NCI-H128 (cell line): ENCODE measurements at regions not wholly inside any gene's neighbourhood (a gene's known extent, or its start where the extent isn't known, plus 50 kb on each side); places are given as distances from the start of the nearest gene placed in this dataset.

Experiments
- DNase-seq: peaks from one replicate; lab custom pipeline; 2025; ENCODE audit not compliant: unreplicated experiment; lab: John Stamatoyannopoulos, UW

DNA sequence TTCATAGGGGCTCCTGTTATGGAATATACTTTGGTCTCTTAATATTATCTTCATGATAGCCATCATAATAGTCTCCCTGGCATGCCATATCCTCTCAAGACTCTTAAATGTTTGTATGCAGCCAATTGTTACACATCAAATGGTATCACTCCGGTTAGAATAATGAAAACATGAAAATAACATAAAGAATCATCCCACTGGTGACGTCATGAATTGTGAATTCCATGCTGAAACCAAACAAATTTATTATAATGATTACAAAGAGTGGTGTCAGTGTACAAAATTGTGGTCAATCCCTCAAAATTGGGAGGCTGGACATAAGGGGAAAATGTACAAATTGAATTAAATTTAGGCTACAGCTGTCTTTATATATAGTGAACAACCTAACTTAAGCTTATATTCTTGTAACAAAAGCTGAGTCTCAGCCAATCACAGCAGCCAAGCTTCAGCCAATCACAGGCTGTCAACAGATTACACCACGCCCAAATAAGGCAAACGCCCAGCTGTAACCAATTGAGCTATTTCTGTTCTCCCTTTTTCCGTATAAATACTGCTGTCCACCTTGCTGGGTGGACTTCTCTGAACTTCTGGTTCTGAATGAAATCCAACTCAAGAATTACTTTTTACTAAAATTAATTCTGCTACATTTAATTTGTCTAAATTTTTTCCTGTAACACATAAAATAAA lies 156.1 kb downstream of the CHD9NB start:
- DNase-seq = no peak

DNA sequence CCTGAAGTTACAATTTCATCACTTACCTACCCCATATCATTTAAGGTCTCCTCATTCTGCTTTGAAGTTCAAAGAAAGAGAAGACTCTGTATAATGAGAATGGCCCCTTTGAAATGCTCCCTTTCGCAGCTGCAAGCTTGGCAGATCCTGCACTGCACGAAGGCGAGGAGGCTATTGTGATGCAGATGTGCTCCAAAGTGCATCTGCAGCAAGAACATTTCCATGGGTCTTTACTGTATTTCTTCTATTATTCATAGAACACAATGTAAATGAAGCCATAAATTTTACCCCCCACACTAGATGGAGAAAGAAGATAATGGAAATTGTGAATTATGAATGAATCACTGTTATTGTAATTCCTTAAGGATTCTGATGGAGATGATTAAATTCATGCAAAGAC lies 178.7 kb downstream of the CHD9NB start:
- no peak for DNase-seq

DNA sequence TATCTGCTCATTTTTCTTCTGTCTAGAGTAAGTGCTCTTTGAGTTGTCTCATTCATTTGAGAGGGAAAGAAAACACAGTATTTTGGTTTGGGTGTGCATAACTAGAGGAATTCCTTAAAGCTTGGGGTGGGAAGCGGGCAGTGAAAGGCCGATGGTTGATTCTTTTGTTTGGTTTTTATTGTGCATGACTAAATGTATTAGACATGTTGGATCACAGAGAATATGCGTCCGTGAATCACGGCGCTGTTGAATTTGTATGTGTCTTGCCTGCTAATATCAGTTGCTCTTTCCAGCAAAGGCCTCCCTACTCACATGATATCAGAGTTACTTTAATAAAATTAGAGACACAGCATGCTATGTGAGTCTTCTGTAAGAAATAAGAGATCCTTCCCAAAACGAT lies 180.0 kb downstream of the CHD9NB start:
- no peak for DNase-seq

DNA sequence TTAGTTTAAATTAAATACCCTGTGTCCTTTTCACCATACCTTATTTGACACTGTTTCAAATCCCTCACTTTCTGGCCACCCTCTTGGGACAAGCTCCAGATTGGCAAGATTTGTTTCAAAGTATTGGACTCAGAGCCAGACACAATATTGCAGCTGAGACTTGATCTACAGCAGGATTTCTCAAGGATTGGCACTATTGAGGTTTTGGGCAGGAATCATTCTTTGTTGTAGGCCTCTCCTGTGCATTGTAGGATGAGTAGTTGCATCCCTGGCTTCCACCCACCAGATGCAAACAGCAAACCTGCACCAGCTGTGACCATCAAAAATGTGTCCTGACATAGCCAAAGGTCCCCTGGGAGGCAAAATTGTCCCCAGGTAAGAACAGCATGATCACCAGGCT lies 181.2 kb downstream of the CHD9NB start:
- no peak for DNase-seq

DNA sequence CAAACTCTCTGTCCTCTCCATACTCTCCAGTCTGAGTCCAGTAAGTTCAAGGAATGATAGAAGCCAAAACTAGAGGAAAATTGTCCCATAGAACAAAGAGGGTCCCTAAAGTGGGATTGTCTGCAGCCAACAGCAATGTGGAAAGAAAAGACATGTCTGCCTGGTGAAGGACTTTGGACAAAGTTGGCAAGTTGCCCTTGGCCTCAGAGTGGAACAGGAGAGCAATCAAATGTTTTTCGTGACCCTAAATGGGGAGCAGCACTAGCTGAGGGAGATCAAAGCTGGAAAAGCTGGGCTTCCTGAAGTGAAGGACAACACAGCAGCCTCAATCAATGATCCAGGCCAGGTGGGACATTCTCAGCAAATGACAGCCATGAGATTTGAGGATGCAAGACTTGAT lies 183.5 kb downstream of the CHD9NB start:
- DNase-seq = no peak

DNA sequence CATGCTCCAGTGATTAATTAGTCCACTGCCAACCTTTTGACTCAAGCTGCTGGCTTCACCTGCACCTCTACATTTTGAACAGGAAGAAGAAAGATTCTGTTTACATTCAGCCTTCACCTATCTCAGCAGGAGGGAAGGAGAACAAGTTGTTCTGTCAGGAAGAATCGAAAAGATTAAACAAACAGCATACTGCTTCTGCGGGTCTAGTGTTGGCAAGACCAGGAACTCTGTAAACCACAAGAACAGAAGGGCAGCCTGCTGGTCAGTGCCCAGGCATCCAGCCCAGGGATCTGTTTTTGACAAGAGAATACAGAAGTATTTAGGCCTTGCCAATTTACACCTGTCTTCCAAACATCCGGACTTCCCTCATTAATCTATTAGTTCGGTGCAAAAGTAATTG lies 189.7 kb downstream of the CHD9NB start:
- DNase-seq = no peak

DNA sequence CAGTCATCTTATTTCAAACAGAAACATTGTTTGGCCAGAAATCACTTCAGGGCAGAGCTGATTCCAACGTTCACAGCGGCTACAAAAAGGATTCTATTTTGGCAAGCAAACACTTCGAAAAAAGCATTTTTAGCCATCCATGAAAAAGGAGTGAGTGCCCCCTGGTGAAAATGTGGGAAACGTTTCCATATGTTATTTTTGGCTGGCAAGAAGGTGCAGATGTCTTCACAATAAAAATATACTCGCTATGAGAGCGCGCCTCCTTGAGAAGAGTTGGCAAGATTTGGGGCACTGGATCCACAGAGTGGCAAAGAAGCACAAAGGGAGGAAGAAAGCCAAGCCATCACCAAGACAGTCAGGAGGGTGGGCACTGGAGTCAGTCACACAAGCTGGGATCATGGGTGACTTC lies 191.1 kb downstream of the CHD9NB start:
- DNase-seq = peak; percentile 2

DNA sequence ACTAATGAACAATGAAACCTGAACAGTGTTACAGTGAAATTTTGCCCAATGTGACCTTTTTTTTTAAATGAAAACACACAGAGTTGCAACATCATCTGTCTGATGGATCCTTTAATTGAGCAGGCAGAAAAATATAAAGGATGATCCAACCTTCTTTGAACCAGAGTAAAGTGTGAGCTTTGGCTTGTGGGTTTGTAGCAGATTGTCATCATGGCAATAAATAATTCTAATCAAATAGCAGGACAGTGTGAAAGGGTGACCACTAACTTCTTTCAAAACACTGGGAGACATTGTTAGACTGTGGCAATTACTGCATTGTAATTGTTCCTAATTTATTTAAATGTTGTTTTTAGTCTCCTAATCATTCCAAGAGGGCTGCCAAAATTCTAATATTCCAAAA lies 197.2 kb downstream of the CHD9NB start:
- DNase-seq = no peak

DNA sequence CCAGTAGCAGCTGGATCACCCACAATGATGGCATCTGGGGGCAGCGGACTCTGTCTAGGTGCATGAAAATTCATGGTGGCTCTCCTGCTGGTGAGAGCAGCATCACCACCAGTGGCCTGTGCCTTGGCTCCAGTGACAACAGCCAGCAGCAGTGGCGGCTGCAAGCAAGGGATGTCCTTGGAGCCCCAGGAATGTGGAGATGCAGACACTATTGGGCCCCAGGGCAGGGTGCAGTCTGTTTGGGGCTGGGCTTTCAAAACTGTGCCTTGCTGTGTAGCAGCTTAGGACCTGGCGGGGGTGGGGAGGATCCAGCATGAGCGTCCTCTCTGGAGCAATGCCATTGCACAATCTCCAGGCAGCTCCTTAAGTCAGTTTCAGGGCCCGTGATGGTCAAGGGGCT lies 199.7 kb downstream of the CHD9NB start:
- DNase-seq = no peak

DNA sequence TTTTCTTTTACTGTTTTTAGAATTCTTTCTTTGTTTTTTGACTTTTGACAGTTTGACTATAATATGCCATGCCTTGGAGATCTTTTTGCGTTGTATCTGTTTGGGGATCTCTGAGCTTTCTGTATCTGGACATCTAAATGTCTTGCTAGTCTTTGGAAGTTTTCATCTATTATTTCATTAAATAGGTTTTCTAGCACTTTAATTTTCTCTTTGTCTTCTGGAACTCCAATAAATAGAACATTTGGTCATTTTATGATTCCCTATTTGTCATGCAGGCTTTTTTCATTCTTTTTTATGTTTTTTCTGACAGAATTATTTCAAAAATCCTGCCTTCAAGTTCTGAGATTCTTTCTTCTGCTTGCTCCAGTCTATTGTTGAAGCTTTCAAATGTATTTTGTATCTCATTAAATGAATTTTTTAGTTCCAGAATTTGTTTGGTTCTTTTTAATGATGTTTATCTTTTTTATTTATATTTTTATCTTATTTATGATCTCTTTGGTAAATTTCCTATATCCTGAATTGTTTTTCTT lies 201.4 kb downstream of the CHD9NB start:
- DNase-seq = no peak

DNA sequence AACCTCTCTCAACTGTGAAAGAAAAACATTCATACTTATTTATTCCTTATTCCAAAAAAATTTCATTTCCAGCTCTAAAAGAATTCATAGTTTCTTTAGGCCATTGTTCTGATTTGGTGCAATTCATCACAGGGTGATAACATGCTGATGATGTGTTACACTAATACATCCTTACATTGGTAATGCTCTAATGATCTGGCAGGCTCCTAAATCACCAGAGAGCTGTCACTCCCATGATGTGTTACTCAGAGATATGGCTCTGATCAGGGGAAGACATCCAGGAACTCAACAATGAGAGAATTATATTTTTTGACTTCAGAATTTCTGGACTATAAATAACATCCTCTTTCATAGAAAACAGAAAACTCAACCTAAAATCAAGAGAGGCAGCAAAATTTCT lies 209.3 kb downstream of the CHD9NB start:
- no peak for DNase-seq

DNA sequence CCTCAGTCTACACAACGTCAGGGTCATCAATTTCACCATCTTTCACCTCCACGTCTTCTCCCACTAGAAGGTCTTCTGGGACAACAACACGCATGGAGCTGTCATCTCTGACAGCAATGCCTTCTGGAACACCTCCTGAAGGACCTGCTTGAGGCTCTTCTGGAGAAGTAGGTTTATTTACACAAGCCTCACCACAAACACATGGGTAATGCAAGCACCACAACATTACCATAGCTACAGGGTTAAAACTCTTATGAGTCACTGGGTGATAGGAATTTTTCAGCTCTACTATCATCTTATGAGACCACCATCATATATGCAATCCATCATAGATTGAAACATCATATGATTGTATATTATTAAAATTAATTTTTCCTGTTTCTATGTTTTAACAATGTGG lies 215.4 kb downstream of the CHD9NB start:
- DNase-seq = no peak

DNA sequence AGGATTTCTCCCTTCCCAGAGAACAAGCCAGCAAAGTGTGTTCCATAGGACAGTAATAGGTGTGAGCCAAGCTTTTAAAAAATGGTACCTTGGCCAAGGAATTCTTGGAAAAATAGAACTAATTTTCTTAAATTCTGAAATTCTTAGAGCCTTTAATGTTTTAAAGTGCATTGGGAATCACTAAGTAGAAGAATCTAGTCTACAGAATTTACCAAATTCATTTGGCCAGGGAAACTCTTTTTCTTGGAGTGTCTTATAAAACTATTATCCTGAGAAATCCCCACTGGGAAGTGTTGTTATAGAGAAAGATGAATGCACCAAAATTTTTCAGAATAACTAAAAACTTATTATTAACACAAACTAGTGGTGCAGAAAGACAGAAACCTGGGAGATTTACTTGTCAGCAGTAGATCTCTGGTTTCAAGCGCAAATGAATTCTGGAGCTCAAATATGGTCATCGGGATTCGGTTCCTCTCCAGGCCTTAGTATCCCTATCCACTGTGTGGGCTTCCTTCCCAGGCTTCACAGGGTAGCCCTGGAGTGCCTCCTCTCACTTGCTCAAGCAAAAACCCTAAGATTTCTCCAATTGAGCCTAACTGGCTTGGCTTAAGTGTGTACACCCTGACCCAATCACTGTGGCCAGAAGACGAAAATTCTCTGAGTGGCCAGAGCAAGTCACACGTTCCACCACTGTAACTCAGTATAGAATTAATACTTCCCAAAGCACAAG lies 217.8 kb downstream of the CHD9NB start:
- no peak for DNase-seq

DNA sequence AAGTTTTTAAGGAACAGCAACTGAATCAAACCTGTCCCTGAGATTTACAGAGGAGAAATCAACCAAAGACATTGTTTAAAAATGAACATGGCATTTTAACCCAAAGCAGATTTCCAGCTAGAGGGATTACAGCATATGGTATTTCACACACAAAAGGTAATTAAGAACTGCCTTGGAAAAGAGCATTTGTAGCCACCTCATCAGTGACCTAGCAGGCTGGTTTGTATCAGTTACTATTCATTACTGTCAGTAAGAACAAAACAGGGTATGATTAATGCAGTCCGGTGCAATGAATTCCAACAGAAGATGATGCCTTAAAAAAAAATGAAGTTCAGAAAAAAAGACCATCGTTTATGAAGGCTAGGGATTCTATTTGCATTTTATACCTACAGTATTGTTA lies 219.9 kb downstream of the CHD9NB start:
- DNase-seq = no peak

DNA sequence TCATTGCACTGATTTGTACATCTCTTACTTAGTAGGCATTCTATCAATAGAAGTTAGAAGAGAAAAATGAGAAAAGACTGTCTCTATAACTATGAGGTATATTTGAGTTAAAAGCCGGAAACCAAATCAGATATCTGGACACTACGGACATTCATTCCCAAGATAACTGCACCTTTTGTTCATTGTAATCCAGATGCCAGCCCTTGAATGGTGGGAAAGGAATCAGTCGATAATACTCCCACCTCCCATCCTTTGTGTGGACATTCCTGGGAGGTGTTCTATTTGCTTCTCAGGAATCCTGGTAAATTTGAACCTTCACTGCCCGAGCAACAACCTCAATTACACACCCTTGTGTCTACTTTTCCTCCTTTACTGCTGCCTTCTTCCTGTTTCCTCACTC lies 225.2 kb downstream of the CHD9NB start:
- DNase-seq = no peak

DNA sequence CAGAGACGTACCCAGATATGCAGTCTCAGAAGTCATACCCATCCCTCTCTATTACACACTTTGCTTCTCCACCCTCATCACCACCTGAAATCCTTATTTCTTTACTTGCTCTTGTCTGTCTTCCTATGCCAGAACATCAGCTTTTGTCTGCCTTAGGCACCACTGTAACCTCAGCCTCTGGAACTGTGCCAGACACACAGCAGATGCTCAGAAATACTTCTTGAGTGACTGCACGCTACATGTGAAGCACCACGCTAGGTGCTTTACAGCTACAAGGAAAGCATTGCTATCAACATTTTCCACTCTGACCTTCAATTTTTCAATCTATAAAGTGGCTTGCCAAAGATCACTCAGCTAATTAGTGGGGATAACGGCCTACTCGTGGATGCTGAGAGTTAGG lies 226.8 kb downstream of the CHD9NB start:
- DNase-seq = peak; percentile 50

DNA sequence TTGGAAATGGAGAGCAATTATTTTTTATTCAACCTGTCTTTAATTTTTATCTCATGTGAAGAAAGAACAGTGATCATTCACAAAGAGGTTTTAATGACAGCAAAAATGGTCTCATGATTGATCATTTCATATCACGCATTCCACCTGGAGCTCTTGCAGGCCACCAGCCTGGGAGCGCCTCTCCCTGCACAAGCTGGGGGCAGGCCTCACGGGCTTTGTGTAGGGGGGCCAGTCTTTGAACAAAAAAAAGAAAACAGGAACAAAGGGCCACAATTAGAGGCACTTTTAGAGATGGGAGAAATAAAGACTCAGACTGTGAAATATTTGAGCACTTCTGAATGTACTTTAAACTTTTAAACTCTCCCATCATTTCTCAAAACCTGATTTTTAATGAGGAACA lies 232.9 kb downstream of the CHD9NB start:
- no peak for DNase-seq

DNA sequence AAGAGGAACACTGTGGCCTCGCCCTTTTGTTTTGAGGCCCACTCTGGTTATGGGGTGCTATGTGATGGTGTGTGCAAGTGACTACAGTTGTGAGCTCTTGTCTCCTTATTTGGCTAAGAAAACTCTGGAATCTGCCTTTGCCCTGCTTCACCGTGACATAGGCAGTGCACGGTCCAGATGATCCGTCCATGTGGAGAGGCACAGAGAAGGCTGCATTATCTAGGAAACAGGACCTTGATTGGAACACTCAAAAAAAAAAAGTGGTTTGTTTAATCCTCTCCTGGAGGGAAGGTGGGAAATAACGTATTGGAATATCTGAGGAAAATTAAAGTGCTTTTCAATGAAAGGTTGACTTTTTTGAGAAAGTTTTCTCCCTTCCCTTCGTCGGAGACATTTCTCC lies 233.3 kb downstream of the CHD9NB start:
- DNase-seq = no peak

DNA sequence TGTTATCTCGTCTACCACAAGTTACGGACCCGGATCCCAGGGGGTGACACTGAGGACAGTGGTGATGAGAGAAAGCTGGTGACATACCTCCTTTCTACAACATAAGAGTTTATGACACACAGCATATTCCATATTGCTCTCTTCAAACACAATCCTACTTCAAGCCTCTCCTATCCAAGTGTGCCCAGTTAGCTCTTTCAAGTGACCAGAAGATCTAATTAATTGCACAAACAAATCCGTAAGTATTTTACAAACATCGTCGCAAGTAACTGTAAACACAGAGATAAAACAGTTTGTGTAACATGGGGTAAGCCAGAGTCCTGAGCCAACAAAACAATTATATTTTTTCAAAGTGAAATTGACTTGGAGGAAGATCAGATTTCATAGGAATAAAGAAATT lies 235.0 kb downstream of the CHD9NB start:
- no peak for DNase-seq

DNA sequence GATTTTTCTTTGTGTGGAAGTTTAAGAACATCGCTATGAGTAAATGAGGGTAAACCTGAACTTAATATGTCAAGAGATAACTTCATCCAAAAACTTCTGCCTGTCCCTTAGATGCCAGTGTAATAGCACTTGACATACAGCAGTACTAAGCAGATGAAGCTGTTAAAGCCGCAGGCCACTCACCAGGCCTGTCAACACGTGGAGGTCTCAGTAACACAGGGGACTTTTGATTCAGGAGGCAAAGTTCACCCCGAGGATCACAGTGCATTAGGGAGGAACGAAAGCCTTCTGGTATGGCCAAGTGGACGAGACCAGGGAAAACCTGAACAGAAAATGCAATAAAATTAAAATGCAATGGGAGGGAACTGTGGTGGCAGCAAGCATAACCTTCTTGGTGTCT lies 235.7 kb downstream of the CHD9NB start:
- DNase-seq = no peak

DNA sequence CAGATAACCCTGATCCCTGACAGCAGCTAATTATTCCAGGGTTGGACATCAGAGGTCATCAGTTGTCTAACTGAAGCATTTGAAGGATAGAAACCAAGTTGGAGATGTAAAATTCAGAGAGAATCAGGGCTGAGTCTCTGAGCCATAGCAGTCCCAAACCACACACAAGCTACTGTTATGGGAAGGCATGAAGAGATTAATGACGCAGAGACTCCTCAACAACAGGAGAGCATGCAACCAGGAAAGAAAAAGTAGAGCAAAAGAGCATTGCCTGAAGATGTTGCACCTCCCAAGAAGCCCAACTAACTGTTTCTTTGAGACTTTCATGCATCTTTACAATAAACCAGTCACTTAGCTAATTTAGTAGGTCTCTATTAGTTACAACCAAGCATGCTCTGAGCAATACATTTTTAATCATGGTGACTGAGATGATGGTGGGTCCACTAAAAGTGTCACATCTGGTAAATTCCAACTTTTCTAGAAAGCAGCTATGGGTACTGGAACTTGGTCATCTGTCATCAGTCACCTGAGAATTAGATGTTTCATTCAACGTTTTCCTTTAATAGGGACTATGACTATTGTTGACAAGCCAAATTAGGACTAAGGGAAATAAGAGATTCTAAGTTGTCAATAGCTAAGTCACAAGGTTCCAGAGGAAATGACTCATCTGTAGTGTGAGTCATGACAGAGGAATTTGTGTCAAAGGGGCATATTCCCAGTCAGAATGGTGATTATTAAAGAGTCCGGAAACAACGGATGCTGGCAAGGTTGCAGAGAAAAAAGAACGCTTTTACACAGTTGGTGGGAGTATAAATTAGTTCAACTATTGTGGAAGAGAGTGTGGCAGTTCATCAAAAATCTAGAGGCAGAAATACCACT lies 239.8 kb downstream of the CHD9NB start:
- DNase-seq = no peak
